Activated naive CD4-positive, alpha-beta T cell treated with anti-CD3 and anti-CD28 coated beads, Interleukin-2, amount 10 ng/mL, durations not matched to agents 7 days and 5 days (primary cell): ENCODE measurements at regions not wholly inside any gene's neighbourhood (a gene's known extent, or its start where the extent isn't known, plus 50 kb on each side); places are given as distances from the start of the nearest gene placed in this dataset.
"Not testable (repeated sequence)": the region's sequence is repeated elsewhere in the genome, so short reads cannot be mapped to it uniquely, and the experiment has no call there.

Experiments used
- CTCF ChIA-PET: fragments of 350-600 bp; sonication (Branson Sonifier 250); formaldehyde crosslinking; loops from one replicate; lab custom pipeline; 2021; ENCODE audit warnings: antibody characterized with exemption; lab: Charles Lee
- DNase-seq: peaks from one replicate; pipeline ENCODE4 v3.0.0-alpha.2; 2020
- H3K27ac Mint-ChIP-seq: one replicate; pipeline ENCODE4 v1.8.0; 2021; ENCODE audit warnings: mild to moderate bottlenecking, moderate library complexity, mixed read lengths
- H3K27me3 Mint-ChIP-seq: one replicate; pipeline ENCODE4 v1.8.0; 2021; ENCODE audit warnings: mild to moderate bottlenecking, mixed read lengths
- H3K36me3 Mint-ChIP-seq: one replicate; pipeline ENCODE4 v1.8.0; 2021; ENCODE audit warnings: mixed read lengths
- H3K4me1 Mint-ChIP-seq: one replicate; pipeline ENCODE4 v1.8.0; 2021; ENCODE audit warnings: mixed read lengths
- H3K4me3 Mint-ChIP-seq: one replicate; pipeline ENCODE4 v1.8.0; 2021; ENCODE audit warnings: mild to moderate bottlenecking, moderate library complexity, mixed read lengths
- H3K9me3 Mint-ChIP-seq: one replicate; pipeline ENCODE4 v1.8.0; 2021; ENCODE audit warnings: mixed read lengths

GRCh38 chr22:11629661-11630385 is 3898.2 kb upstream of the OR11H1 start:
- H3K4me1 Mint-ChIP-seq: no peaks in the 10 kb centered on the region
- CTCF ChIA-PET: no interaction called here
- H3K4me3 Mint-ChIP-seq: no peak overlapping the region
- H3K27ac Mint-ChIP-seq: no peak overlapping the region
- H3K9me3 Mint-ChIP-seq: peaks cover 37% of the 10 kb centered on the region
- no peaks in the 10 kb centered on the region for H3K27me3 Mint-ChIP-seq
- H3K36me3 Mint-ChIP-seq: peaks cover 12% of the 10 kb centered on the region
- DNase-seq: no peak

GRCh38 chr22:11630386-11631084 is 3897.5 kb upstream of the OR11H1 start:
- Mint-ChIP-seq H3K36me3 (peaks cover 12% of the 10 kb centered on the region), H3K9me3 (peaks cover 31% of the 10 kb centered on the region)
- CTCF ChIA-PET, H3K27me3 Mint-ChIP-seq, H3K4me3 Mint-ChIP-seq, H3K4me1 Mint-ChIP-seq, H3K27ac Mint-ChIP-seq, DNase-seq: not testable (repeated sequence)
